Endothelial cell of umbilical vein (primary cell): ENCODE measurements at regions not wholly inside any gene's neighbourhood (a gene's known extent, or its start where the extent isn't known, plus 50 kb on each side); places are given as distances from the start of the nearest gene placed in this dataset.

Experiments
- BruUV-seq: library from RNA; stranded (reverse); fragments of 400-500 nt; replicated peaks from 2 replicates; lab custom pipeline; 2021; lab: Mats Ljungman, UMichigan
- CTCF ChIA-PET: fragments of 300-600, 350-600 bp; sonication (Branson Sonifier 250); formaldehyde crosslinking; loops from one replicate; lab custom pipeline; 2021; ENCODE audit warnings: antibody characterized with exemption, inconsistent platforms; lab: Charles Lee
- POLR2A ChIA-PET: fragments of 300-600, 350-600 bp; sonication (Branson Sonifier 250); formaldehyde crosslinking; loops from one replicate; lab custom pipeline; 2021; ENCODE audit warnings: antibody characterized with exemption, inconsistent platforms; lab: Charles Lee
- DNase-seq: peaks from one replicate; pipeline ENCODE4 v3.0.0-alpha.2; 2011; ENCODE audit warnings: low read depth, low spot score
- FAIRE-seq: peaks from 2 replicates; lab custom pipeline; 2011; peaks lifted over from hg19 to GRCh38; lab: Jason Lieb, UNC
- H2AFZ ChIP-seq: 2 replicates; pipeline ENCODE4 v1.6.0; 2012; ENCODE audit warnings: low read depth, low read length, control low read depth, inconsistent platforms
- H3K27ac ChIP-seq: 2 replicates; pipeline ENCODE4 v1.5.1; 2011; ENCODE audit warnings: low read depth, mild to moderate bottlenecking, control low read depth, low read length, moderate library complexity; ENCODE audit not compliant: insufficient read depth
- H3K27me3 ChIP-seq, 2 experiments: 2 replicates each; pipeline versions ENCODE4 v1.6.0 to v1.6.1; 2011; ENCODE audit warnings: low read length in 2 of 2, mixed read lengths in 1 of 2; ENCODE audit not compliant: control insufficient read depth in 2 of 2, insufficient read depth in 2 of 2
- H3K36me3 ChIP-seq, 2 experiments: 2 replicates in 1 of 2; 3 replicates in 1 of 2; pipeline ENCODE4 v1.5.1; 2011; ENCODE audit warnings: low read length in 2 of 2, mild to moderate bottlenecking in 1 of 2, moderate library complexity in 1 of 2; ENCODE audit not compliant: control insufficient read depth in 2 of 2, insufficient read depth in 2 of 2; ENCODE audit errors: extremely low read depth in 1 of 2
- H3K4me1 ChIP-seq: 3 replicates; pipeline ENCODE4 v1.5.1; 2011; ENCODE audit warnings: mild to moderate bottlenecking, low read length; ENCODE audit not compliant: control insufficient read depth, insufficient read depth; ENCODE audit errors: extremely low read depth
- H3K4me2 ChIP-seq: 2 replicates; pipeline ENCODE4 v1.6.1; 2011; ENCODE audit warnings: low read length, control low read depth, mixed read lengths; ENCODE audit not compliant: insufficient read depth
- H3K4me3 ChIP-seq, 3 experiments: fragments of 200-600 bp in 1 of 3; sonication (generic), shearing (Covaris generic) in 1 of 3; replicated peaks in 1 of 3; 2 replicates each; pipeline ENCODE4 v1.5.1; 2011 to 2016; ENCODE audit warnings: control low read depth in 3 of 3, low read length in 3 of 3, mild to moderate bottlenecking in 2 of 3, inconsistent platforms in 1 of 3, low read depth in 1 of 3, moderate library complexity in 1 of 3; ENCODE audit not compliant: insufficient read depth in 1 of 3
- H3K79me2 ChIP-seq: 2 replicates; pipeline ENCODE4 v1.6.0; 2012; ENCODE audit warnings: low read length, inconsistent platforms; ENCODE audit not compliant: control insufficient read depth, insufficient read depth
- H3K9ac ChIP-seq: replicated peaks from 2 replicates; pipeline ENCODE3; 2011; ENCODE audit warnings: low read length, control low read depth; ENCODE audit not compliant: insufficient read depth; ENCODE audit errors: extremely low read depth
- H3K9me1 ChIP-seq: replicated peaks from 3 replicates; pipeline ENCODE4 v1.6.0; 2011; ENCODE audit warnings: mild to moderate bottlenecking, low read length; ENCODE audit not compliant: control insufficient read depth, insufficient read depth; ENCODE audit errors: extremely low read depth
- H3K9me3 ChIP-seq: replicated peaks from 2 replicates; pipeline ENCODE4 v1.5.1; 2012; ENCODE audit warnings: low read length, inconsistent platforms; ENCODE audit not compliant: control insufficient read depth, insufficient read depth
- H4K20me1 ChIP-seq: replicated peaks from 2 replicates; pipeline ENCODE3; 2011; ENCODE audit warnings: mild to moderate bottlenecking, low read length; ENCODE audit not compliant: control insufficient read depth, insufficient read depth; ENCODE audit errors: extremely low read depth
- CTCF ChIP-seq, 2 donors: IDR thresholded peaks; 1 replicate in 1 of 2; 2 replicates in 1 of 2; pipeline ENCODE4 v1.5.1; 2011; ENCODE audit warnings: low read length in 2 of 2, mild to moderate bottlenecking in 2 of 2, moderate library complexity in 2 of 2, control low read depth in 1 of 2, inconsistent platforms in 1 of 2, low read depth in 1 of 2; ENCODE audit not compliant: insufficient read depth in 1 of 2; ENCODE audit errors: extremely low read depth in 1 of 2
- EZH2 ChIP-seq: IDR thresholded peaks from 2 replicates; pipeline ENCODE4 v1.6.1; 2012; ENCODE audit warnings: borderline replicate concordance, low read depth, mild to moderate bottlenecking, moderate library complexity, low read length, inconsistent platforms; ENCODE audit not compliant: severe bottlenecking
- FOS ChIP-seq: IDR thresholded peaks from 2 replicates; pipeline ENCODE4 v1.6.1; 2011; ENCODE audit warnings: mild to moderate bottlenecking, low read length, moderate library complexity, borderline replicate concordance; ENCODE audit not compliant: insufficient read depth
- GATA2 ChIP-seq: IDR thresholded peaks from 2 replicates; pipeline ENCODE4 v1.7.0; 2011; ENCODE audit warnings: low read depth, mild to moderate bottlenecking, moderate library complexity, mixed read lengths, low read length; ENCODE audit not compliant: insufficient read length, insufficient read depth
- JUN ChIP-seq: IDR thresholded peaks from 2 replicates; pipeline ENCODE4 v1.6.1; 2011; ENCODE audit warnings: borderline replicate concordance, low read depth; ENCODE audit not compliant: insufficient read length, insufficient read depth
- MAX ChIP-seq: IDR thresholded peaks from 2 replicates; pipeline ENCODE4 v1.6.1; 2011; ENCODE audit not compliant: insufficient read depth, insufficient read length
- MYC ChIP-seq: IDR thresholded peaks from one replicate; pipeline ENCODE4 v1.6.1; 2011; ENCODE audit warnings: mild to moderate bottlenecking, low read depth, low read length
- POLR2A ChIP-seq: IDR thresholded peaks from 2 replicates; pipeline ENCODE4 v1.6.1; 2012; ENCODE audit warnings: low read depth, mild to moderate bottlenecking, control low read depth, low read length
- POLR2AphosphoS5 ChIP-seq: IDR thresholded peaks from 2 replicates; pipeline ENCODE4 v1.6.1; 2012; ENCODE audit warnings: low read depth, mild to moderate bottlenecking, control low read depth, low read length, moderate library complexity; ENCODE audit not compliant: insufficient read depth
- dilution Hi-C: fragments of 300-500 bp; cut with MboI; formaldehyde crosslinking; loops from one replicate; pipeline ENCODE4 v1.15.0; 2019; ENCODE audit warnings: low sequenced_read_pairs; ENCODE audit not compliant: extremely low pct_ligation_motif_present
- intact Hi-C: fragments of 100-400 bp; cut with micrococcal nuclease; formaldehyde crosslinking; loops from one replicate; pipeline ENCODE4 v1.10.0; 2022

- TF ChIP-seq CTCF (IDR thresholded peaks at IDR 0.05; ENCODE audit: extremely low read depth in 1 of 2, insufficient read depth in 1 of 2, low read depth in 1 of 2, low read length in 2 of 2) (no peak), EZH2 (no peak), MYC (no peak), GATA2 (no peak), JUN (no peak), MAX (no peak), FOS (no peak), POLR2A (no peak), POLR2AphosphoS5 (no peak)
- no peak overlapping the region for H2AFZ ChIP-seq
- ChIA-PET POLR2A (no interaction called here), CTCF (no interaction called here)
- no peaks in the 10 kb centered on the region for H3K79me2 ChIP-seq
- no peak for FAIRE-seq
- no peaks in the 10 kb centered on the region for H3K4me1 ChIP-seq
- H4K20me1 ChIP-seq = no peaks in the 10 kb centered on the region
- dilution Hi-C loops (no loop called here), intact Hi-C loops (no loop called here)
- H3K27me3 ChIP-seq = no peaks in the 10 kb centered on the region
- no peak overlapping the region for H3K9ac ChIP-seq
- H3K4me3 ChIP-seq = no peak overlapping the region
- H3K27ac ChIP-seq = no peak overlapping the region
- no peaks in the 10 kb centered on the region for H3K9me3 ChIP-seq
- no peak for DNase-seq
- no peaks in the 10 kb centered on the region for H3K36me3 ChIP-seq
- H3K9me1 ChIP-seq = no peaks in the 10 kb centered on the region
- no TSS peak for BruUV-seq
- H3K4me2 ChIP-seq = no peak overlapping the region
Measured at GRCh38 chrX:74160358-74160757, 143.6 kb upstream of the ZCCHC13 start.
